ENCODE measurements at regions not wholly inside any gene's neighbourhood (a gene's known extent, or its start where the extent isn't known, plus 50 kb on each side); places are given as distances from the start of the nearest gene placed in this dataset.

- intact Hi-C loops (cut with DNase I) = no loop called here
- H3K9ac ChIP-seq (ENCODE audit: low read length in 3 of 3) = no peak overlapping the region
- H3K27me3 ChIP-seq (ENCODE audit: control insufficient read depth, insufficient read depth, low read length) = no peaks in the 10 kb centered on the region
- no peak for TF ChIP-seq CTCF (IDR thresholded peaks at IDR 0.05; ENCODE audit: borderline replicate concordance, extremely low read depth, insufficient read depth)
- FAIRE-seq (no peak), DNase-seq (no peak)
- no peaks in the 10 kb centered on the region for H3K9me3 ChIP-seq (ENCODE audit: control insufficient read depth in 2 of 3, insufficient read depth in 1 of 3, low read length in 3 of 3)
- no peak overlapping the region for H3K27ac ChIP-seq (ENCODE audit: low read depth in 2 of 2, low read length in 2 of 2)
- H3K36me3 ChIP-seq (ENCODE audit: control insufficient read depth in 2 of 3, insufficient read depth in 3 of 3, low read length in 3 of 3) = no peaks in the 10 kb centered on the region
- no peak overlapping the region for H3K4me3 ChIP-seq (ENCODE audit: low read length in 3 of 3)
- no peaks in the 10 kb centered on the region for H3K4me1 ChIP-seq (ENCODE audit: control insufficient read depth in 2 of 3, insufficient read depth in 2 of 3, low read depth in 1 of 3, low read length in 3 of 3)
Observed at GRCh38 chr3:30146978-30147377, 459.4 kb upstream of the TGFBR2 start.

- FAIRE-seq = no peak
- Histone ChIP-seq H3K9me3 (ENCODE audit: control insufficient read depth in 2 of 3, insufficient read depth in 1 of 3, low read length in 3 of 3) (no peaks in the 10 kb centered on the region), H3K4me1 (ENCODE audit: control insufficient read depth in 2 of 3, insufficient read depth in 2 of 3, low read depth in 1 of 3, low read length in 3 of 3) (no peaks in the 10 kb centered on the region), H3K27ac (ENCODE audit: low read depth in 2 of 2, low read length in 2 of 2) (no peak overlapping the region), H3K36me3 (ENCODE audit: control insufficient read depth in 2 of 3, insufficient read depth in 3 of 3, low read length in 3 of 3) (no peaks in the 10 kb centered on the region), H3K4me3 (ENCODE audit: low read length in 3 of 3) (no peak overlapping the region), H3K9ac (ENCODE audit: low read length in 3 of 3) (no peak overlapping the region), H3K27me3 (ENCODE audit: control insufficient read depth, insufficient read depth, low read length) (no peaks in the 10 kb centered on the region)
- no peak for TF ChIP-seq CTCF (IDR thresholded peaks at IDR 0.05; ENCODE audit: borderline replicate concordance, extremely low read depth, insufficient read depth)
- no peak for DNase-seq
- intact Hi-C loops (cut with DNase I) = no loop called here
Observed at GRCh38 chr3:30154853-30155252, 451.5 kb upstream of the TGFBR2 start.

- no peaks in the 10 kb centered on the region for H3K36me3 ChIP-seq (ENCODE audit: control insufficient read depth in 2 of 3, insufficient read depth in 3 of 3, low read length in 3 of 3)
- TF ChIP-seq CTCF (IDR thresholded peaks at IDR 0.05; ENCODE audit: borderline replicate concordance, extremely low read depth, insufficient read depth) = no peak
- intact Hi-C loops (cut with DNase I) = no loop called here
Observed at GRCh38 chr3:30155755-30156154, 450.6 kb upstream of the TGFBR2 start.

More at GRCh38 chr3:30155755-30156154, 450.6 kb upstream of the TGFBR2 start:
- no peak overlapping the region for H3K4me3 ChIP-seq (ENCODE audit: low read length in 3 of 3)
- H3K9ac ChIP-seq (ENCODE audit: low read length in 3 of 3) = no peak overlapping the region
- no peak overlapping the region for H3K27ac ChIP-seq (ENCODE audit: low read depth in 2 of 2, low read length in 2 of 2)
- no peaks in the 10 kb centered on the region for H3K27me3 ChIP-seq (ENCODE audit: control insufficient read depth, insufficient read depth, low read length)
- H3K9me3 ChIP-seq (ENCODE audit: control insufficient read depth in 2 of 3, insufficient read depth in 1 of 3, low read length in 3 of 3) = no peaks in the 10 kb centered on the region
- no peak for FAIRE-seq
- DNase-seq = no peak
- no peaks in the 10 kb centered on the region for H3K4me1 ChIP-seq (ENCODE audit: control insufficient read depth in 2 of 3, insufficient read depth in 2 of 3, low read depth in 1 of 3, low read length in 3 of 3)
